IPS DF 6.9 (cell line): ENCODE measurements at regions not wholly inside any gene's neighbourhood (a gene's known extent, or its start where the extent isn't known, plus 50 kb on each side); places are given as distances from the start of the nearest gene placed in this dataset.
"Not testable (repeated sequence)": the region's sequence is repeated elsewhere in the genome, so short reads cannot be mapped to it uniquely, and the experiment has no call there.

Experiments used
- DNase-seq: peaks from one replicate; pipeline ENCODE4 v3.0.0-alpha.2; 2013; ENCODE audit warnings: low read depth, low spot score
- H3K27ac ChIP-seq: one replicate; pipeline ENCODE4 v1.5.1; 2013; ENCODE audit warnings: low read length, control low read depth
- H3K27me3 ChIP-seq: 2 replicates; pipeline ENCODE4 v1.6.1; 2013; ENCODE audit warnings: mild to moderate bottlenecking, low read length; ENCODE audit not compliant: control insufficient read depth, insufficient read depth
- H3K36me3 ChIP-seq: 2 replicates; pipeline ENCODE4 v1.6.1; 2013; ENCODE audit warnings: low read length; ENCODE audit not compliant: control insufficient read depth, insufficient read depth
- H3K4me1 ChIP-seq: 2 replicates; pipeline ENCODE4 v1.6.1; 2013; ENCODE audit warnings: low read length; ENCODE audit not compliant: control insufficient read depth, insufficient read depth
- H3K4me3 ChIP-seq: 2 replicates; pipeline ENCODE4 v1.5.1; 2013; ENCODE audit warnings: mild to moderate bottlenecking, low read length
- H3K9me3 ChIP-seq: 2 replicates; pipeline ENCODE4 v1.6.1; 2013; ENCODE audit warnings: low read length, inconsistent platforms; ENCODE audit not compliant: control insufficient read depth, insufficient read depth
- WGBS: extraction: QIAGEN DNeasy Blood & Tissue Kit; methylation state at CpG from one replicate; pipeline ENCODE4 v1.1.7; 2013; ENCODE audit warnings: mixed read lengths, missing lambda C conversion rate; ENCODE audit not compliant: insufficient read length, insufficient coverage; 5-methylcytosine and 5-hydroxymethylcytosine counted together

DNA sequence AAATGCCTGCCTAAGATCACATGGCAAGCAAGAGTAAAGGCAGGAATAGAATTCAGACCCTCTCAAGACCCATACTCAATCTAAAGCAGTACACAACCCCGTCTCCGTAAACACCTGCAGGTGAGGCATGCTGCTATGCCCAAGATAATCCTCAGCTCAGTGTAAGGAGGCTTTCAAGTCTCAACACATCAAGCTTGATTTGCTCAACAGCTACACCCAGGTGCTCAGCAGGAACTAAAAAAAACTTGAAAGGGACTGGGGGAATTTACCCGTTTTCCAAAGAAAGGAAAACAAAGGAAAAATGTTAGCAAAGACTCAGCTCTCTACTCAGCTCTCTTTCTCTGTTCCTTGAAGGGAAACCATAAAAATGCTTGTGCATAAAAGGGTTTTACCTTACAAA, 301.8 kb downstream of the C1D start:
- WGBS = no CpG with 5 or more reads among the region's 3 CpGs
- Histone ChIP-seq H3K9me3 (no peaks in the 10 kb centered on the region), H3K4me1 (no peaks in the 10 kb centered on the region), H3K36me3 (no peaks in the 10 kb centered on the region), H3K27ac (no peak overlapping the region), H3K4me3 (no peak overlapping the region), H3K27me3 (no peaks in the 10 kb centered on the region)
- DNase-seq = no peak

DNA sequence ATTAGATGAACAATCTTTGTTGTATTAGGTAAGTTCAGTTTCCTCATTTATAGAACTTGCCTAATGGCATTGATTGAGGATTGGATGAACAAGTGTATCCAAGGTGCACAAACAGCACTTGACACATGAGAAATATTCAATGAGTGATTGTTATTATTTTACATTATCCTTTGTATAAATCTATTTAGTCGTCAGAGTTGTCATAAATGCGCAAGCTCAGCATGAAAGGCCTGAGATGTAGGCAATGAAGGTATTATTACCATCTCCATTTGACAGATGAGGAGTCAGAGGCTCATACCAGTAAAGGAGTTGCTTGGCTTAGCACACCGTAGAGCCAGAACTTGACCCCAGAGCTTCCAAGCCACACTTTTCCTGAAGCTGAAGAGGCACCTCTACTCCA, 291.4 kb downstream of the C1D start:
- H3K27me3 ChIP-seq = no peaks in the 10 kb centered on the region
- WGBS = no CpG with 5 or more reads among the region's 3 CpGs
- no peaks in the 10 kb centered on the region for H3K36me3 ChIP-seq
- no peak overlapping the region for H3K27ac ChIP-seq
- DNase-seq = no peak
- H3K4me1 ChIP-seq = no peaks in the 10 kb centered on the region
- H3K9me3 ChIP-seq = no peaks in the 10 kb centered on the region
- H3K4me3 ChIP-seq = no peak overlapping the region

GRCh38 chr2:67772216-67773170, 290.3 kb downstream of the C1D start:
- WGBS = no CpG with 5 or more reads among the region's 9 CpGs
- no peak for DNase-seq
- Histone ChIP-seq H3K36me3 (no peaks in the 10 kb centered on the region), H3K9me3 (no peaks in the 10 kb centered on the region), H3K4me3 (no peak overlapping the region), H3K4me1 (no peaks in the 10 kb centered on the region), H3K27me3 (no peaks in the 10 kb centered on the region), H3K27ac (no peak overlapping the region)

DNA sequence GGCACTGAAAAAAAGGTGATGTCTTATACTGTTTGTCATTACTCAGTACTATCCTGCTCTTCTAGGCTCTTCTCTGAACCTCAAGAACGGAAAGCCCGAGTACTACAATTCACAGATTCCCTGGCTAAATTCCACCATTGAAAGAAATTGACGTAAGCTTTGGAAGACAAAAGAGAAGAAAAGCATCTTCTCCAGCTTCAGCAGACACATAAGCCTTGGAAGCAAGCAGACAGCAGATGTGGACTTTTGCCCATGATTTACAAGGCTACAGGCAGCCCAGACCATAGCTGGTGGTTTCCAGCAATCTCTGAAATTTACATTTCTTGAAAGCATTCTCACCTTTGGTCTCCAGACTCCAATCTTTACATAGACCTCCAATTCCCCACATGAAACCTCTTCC, 289.0 kb downstream of the C1D start:
- no CpG with 5 or more reads among the region's 3 CpGs for WGBS
- Histone ChIP-seq H3K4me3 (no peak overlapping the region), H3K27me3 (no peaks in the 10 kb centered on the region), H3K27ac (no peak overlapping the region), H3K4me1 (no peaks in the 10 kb centered on the region), H3K36me3 (no peaks in the 10 kb centered on the region), H3K9me3 (no peaks in the 10 kb centered on the region)
- no peak for DNase-seq

DNA sequence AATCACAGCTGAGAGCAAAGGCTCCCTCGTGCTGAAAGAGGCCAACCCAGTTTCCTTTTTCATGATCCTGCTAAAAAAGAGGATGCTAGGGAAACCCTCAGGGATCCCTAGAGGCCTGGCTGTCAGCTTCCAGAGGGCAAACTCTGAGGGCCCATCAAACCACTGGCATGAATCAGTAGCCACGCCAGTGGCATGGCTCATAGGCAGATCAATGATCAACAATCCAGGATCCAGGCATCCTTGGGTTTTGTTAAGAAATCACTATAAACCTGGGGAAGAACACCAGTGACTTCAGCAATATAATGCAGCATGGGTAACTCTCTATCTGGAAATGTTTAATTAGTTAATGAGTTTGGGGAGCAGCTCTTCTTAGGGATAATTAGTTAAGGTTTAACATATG, 286.5 kb downstream of the C1D start:
- H3K27me3 ChIP-seq = no peaks in the 10 kb centered on the region

DNA sequence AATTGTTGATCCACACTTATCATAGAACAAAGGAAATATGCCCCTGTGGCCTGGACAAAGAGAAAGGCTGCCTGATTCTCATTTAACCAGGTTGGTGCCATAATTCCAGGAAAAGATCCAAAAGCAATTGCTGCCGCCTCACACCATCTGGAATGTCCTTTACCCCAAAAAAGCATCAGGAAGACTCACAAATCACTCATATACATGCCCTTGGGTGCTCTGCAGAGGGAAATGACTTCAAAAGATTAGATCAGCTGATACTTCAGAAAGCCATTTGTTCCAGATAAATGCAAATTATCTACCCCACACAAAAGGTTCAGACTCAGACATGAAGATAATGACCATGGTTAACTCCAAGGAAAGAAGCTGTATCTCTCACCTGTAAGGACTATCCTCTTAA, 285.8 kb downstream of the C1D start:
- Histone ChIP-seq H3K27ac (no peak overlapping the region), H3K27me3 (no peaks in the 10 kb centered on the region), H3K4me3 (no peak overlapping the region), H3K4me1 (no peaks in the 10 kb centered on the region), H3K9me3 (no peaks in the 10 kb centered on the region), H3K36me3 (no peaks in the 10 kb centered on the region)
- no peak for DNase-seq
- no CpG with 5 or more reads among the region's 1 CpG for WGBS

More for the DNA sequence above, 286.5 kb downstream of the C1D start:
- Histone ChIP-seq H3K27ac (no peak overlapping the region), H3K36me3 (no peaks in the 10 kb centered on the region), H3K4me1 (no peaks in the 10 kb centered on the region), H3K9me3 (no peaks in the 10 kb centered on the region), H3K4me3 (no peak overlapping the region)
- no peak for DNase-seq
- no CpG with 5 or more reads among the region's 2 CpGs for WGBS

DNA sequence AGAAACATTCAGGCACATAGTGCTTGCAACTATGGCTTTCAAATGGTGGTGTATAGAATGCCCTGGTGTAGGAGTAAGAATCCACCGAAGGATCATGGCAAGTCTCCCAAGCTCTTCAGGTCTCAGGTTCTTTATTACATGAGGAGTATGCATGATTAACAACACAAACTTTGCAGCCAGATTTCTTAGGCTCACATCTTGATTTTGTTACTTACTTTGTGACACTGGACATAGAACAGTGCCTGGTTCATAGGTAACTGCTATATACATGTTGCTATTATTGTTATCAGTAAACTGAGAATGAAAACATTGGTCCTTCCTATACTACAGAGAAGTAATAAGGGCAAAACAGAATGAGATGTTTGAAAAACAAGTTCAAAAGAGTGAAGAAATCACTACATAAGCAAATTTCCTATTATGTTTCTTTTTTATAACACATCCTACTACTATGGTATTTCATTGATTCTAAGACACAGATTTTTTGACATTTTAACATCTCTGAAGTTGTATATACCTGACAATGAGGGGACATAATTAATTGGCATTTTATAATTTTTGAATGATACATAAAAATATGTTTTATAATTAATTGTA, 284.9 kb downstream of the C1D start:
- no peaks in the 10 kb centered on the region for H3K4me1 ChIP-seq
- H3K4me3 ChIP-seq = no peak overlapping the region
- no peak for DNase-seq
- no peak overlapping the region for H3K27ac ChIP-seq
- H3K9me3 ChIP-seq = no peaks in the 10 kb centered on the region
- no CpG with 5 or more reads among the region's 1 CpG for WGBS
- H3K36me3 ChIP-seq = no peaks in the 10 kb centered on the region
- no peaks in the 10 kb centered on the region for H3K27me3 ChIP-seq

- no CpG with 5 or more reads among the region's 5 CpGs for WGBS
- H3K4me1 ChIP-seq, H3K27me3 ChIP-seq, H3K27ac ChIP-seq, H3K36me3 ChIP-seq, H3K4me3 ChIP-seq, DNase-seq, H3K9me3 ChIP-seq: not testable (repeated sequence)
Observed at GRCh38 chr2:67780841-67781240, 282.0 kb downstream of the C1D start.

- no CpG with 5 or more reads among the region's 4 CpGs for WGBS
- no peak for DNase-seq
Observed at GRCh38 chr2:67782443-67782842, 280.4 kb downstream of the C1D start.

DNA sequence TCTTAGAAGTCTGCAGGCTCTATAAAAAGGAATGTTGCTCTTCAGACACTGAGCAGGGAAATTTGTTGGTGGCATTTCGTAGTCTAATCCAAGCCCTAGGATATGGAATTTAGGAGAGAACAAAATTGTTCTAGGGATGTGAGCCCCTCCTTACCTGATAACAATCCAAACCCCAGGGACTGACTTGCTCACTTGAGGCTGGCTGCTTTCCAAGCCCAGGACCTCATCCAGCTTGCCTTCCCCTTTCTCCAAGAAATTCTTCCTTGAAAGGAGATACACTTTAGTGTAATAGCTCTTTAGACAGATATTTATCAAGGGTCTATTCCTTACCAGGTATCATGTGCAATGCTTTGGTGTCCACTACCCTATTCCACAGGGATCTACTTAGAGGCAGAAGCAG, 279.8 kb downstream of the C1D start:
- Histone ChIP-seq H3K27ac (no peak overlapping the region), H3K36me3 (no peaks in the 10 kb centered on the region), H3K9me3 (no peaks in the 10 kb centered on the region), H3K4me1 (no peaks in the 10 kb centered on the region), H3K27me3 (no peaks in the 10 kb centered on the region), H3K4me3 (no peak overlapping the region)
- WGBS = no CpG with 5 or more reads among the region's 1 CpG
- no peak for DNase-seq

More at GRCh38 chr2:67782443-67782842, 280.4 kb downstream of the C1D start:
- no peak overlapping the region for H3K4me3 ChIP-seq
- H3K9me3 ChIP-seq = no peaks in the 10 kb centered on the region
- no peak overlapping the region for H3K27ac ChIP-seq
- H3K4me1 ChIP-seq = no peaks in the 10 kb centered on the region
- no peaks in the 10 kb centered on the region for H3K27me3 ChIP-seq
- H3K36me3 ChIP-seq = no peaks in the 10 kb centered on the region
